Epithelial cell of proximal tubule (primary cell): ENCODE measurements at regions not wholly inside any gene's neighbourhood (a gene's known extent, or its start where the extent isn't known, plus 50 kb on each side); places are given as distances from the start of the nearest gene placed in this dataset.

Experiments
- DNase-seq: peaks from one replicate; pipeline ENCODE4 v3.0.0-alpha.2; 2011; ENCODE audit warnings: low read depth
- H3K4me3 ChIP-seq: 2 replicates; pipeline ENCODE4 v1.5.1; 2011; ENCODE audit warnings: low read depth, mild to moderate bottlenecking, low read length
- CTCF ChIP-seq: conservative IDR thresholded peaks from 2 replicates; pipeline ENCODE4 v1.5.1; 2012; ENCODE audit warnings: low read depth, mild to moderate bottlenecking, low read length

DNA sequence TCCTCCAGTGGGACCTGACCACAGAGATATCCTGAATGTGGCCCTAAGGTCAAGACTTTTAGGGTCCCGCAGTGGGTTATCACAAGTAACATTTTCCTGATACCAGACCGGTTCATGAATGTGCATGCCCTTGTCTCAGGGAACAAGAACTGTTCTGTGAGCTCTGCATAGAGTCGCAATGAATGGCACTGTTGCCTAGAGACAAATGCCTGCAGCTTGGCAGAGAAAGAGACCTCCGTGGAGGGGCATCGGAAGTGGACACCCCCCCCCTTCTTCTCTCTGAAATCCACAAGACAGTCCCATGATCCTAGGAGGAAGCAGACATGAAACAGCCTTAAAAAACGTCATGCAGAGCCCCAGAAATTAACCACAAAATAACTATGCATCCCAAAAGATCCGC, 714.4 kb upstream of the TSPY4 start:
- TF ChIP-seq CTCF, result no peak
- no peak overlapping the region for H3K4me3 ChIP-seq
- no peak for DNase-seq

GRCh38 chrY:8629636-8630035, 707.6 kb upstream of the TSPY4 start:
- no peak for DNase-seq

DNA sequence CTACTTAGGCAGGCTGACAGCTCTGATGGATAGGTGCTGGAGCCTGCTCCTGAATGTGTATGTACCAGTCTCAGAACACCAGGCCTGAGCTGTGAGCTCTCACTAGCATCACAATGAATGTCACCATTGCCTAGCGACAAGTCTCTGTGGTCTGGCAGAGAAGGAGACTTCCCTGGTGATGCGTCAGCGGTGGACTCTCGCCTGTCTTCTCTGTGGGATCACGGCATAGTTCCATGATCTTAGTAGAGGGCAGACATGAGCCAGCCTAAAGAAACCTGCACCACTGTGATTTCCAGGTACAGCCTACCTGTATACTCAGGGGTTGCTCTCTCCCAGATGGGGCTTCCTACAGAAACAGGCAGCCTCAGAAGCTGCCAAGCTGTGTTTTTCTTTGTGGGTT, 699.2 kb upstream of the TSPY4 start:
- no peak for TF ChIP-seq CTCF
- H3K4me3 ChIP-seq, result no peak overlapping the region
- DNase-seq, result no peak

More at GRCh38 chrY:8629636-8630035, 707.6 kb upstream of the TSPY4 start:
- peak; percentile 18 for TF ChIP-seq CTCF
- no peak overlapping the region for H3K4me3 ChIP-seq

DNA sequence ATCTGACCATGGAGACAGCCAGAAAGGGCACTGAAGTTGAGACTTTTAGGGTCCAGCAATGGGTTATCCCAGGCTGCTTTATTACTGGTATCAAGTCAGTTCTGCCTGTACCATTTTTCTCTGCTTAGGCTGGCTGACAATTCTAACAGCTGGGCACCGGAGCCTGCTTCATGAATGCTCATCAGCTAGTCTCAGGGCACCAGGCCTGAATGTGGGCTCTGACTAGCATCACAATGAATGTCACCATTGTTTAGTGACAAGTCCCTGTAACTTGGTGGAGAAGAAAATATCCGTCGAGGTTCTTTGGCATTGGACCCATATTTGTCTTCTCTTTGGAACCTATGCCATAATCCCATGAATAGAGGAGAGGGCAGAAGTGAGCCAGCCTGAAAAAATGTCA, 692.3 kb upstream of the TSPY4 start:
- no peak for DNase-seq
- no peak overlapping the region for H3K4me3 ChIP-seq
- no peak for TF ChIP-seq CTCF

- no peak for DNase-seq
- TF ChIP-seq CTCF, result no peak
- no peak overlapping the region for H3K4me3 ChIP-seq
Observed at GRCh38 chrY:8652445-8652844, 684.8 kb upstream of the TSPY4 start.

- H3K4me3 ChIP-seq, result no peak overlapping the region
- no peak for DNase-seq
- TF ChIP-seq CTCF, result no peak
Observed at GRCh38 chrY:8655017-8655416, 682.2 kb upstream of the TSPY4 start.

GRCh38 chrY:8656101-8656500, 681.2 kb upstream of the TSPY4 start:
- no peak for DNase-seq
- no peak overlapping the region for H3K4me3 ChIP-seq
- no peak for TF ChIP-seq CTCF
